B cell (primary cell): ENCODE measurements at regions not wholly inside any gene's neighbourhood (a gene's known extent, or its start where the extent isn't known, plus 50 kb on each side); places are given as distances from the start of the nearest gene placed in this dataset.

Source experiments
- CTCF ChIP-seq: fragments of 200-600 bp; IDR thresholded peaks from one replicate; pipeline ENCODE4 v1.8.0; 2022; ENCODE audit warnings: antibody characterized with exemption, mild to moderate bottlenecking
- EZH2 ChIP-seq: IDR thresholded peaks from 2 replicates; pipeline ENCODE4 v1.6.1; 2012; ENCODE audit warnings: borderline replicate concordance, low read depth, mild to moderate bottlenecking, moderate library complexity, low read length; ENCODE audit not compliant: insufficient read depth, poor library complexity, severe bottlenecking

GRCh38 chr10:10520491-10521385 lies 496.9 kb upstream of the CELF2 start:
- TF ChIP-seq CTCF: no peak
- no peak for TF ChIP-seq EZH2
